ENCODE measurements at regions not wholly inside any gene's neighbourhood (a gene's known extent, or its start where the extent isn't known, plus 50 kb on each side); places are given as distances from the start of the nearest gene placed in this dataset.

- no peak for TF ChIP-seq CTCF (IDR thresholded peaks at IDR 0.05; ENCODE audit: insufficient read depth, low read depth, low read length)
- no peak for TF ChIP-seq EZH2 (IDR thresholded peaks at IDR 0.05; ENCODE audit: insufficient read depth, low read length)
These were observed 684.7 kb downstream of the METTL15 start for GRCh38 chr11:28792856-28793255.
